ENCODE measurements at regions not wholly inside any gene's neighbourhood (a gene's known extent, or its start where the extent isn't known, plus 50 kb on each side); places are given as distances from the start of the nearest gene placed in this dataset.

GRCh38 chr2:43043553-43043870 is 182.9 kb downstream of the ZFP36L2 start (continued):
- TF ChIP-seq RELA (IDR thresholded peaks at IDR 0.05; ENCODE audit: borderline replicate concordance, partially characterized antibody) = no peak
- no peak for TF ChIP-seq CREM (IDR thresholded peaks at IDR 0.05; ENCODE audit: low read depth)
- TF ChIP-seq IRF3 (IDR thresholded peaks at IDR 0.05) = no peak
- no peak for TF ChIP-seq CHD4 (IDR thresholded peaks at IDR 0.05)
- no peak for TF ChIP-seq POLR2AphosphoS5 (IDR thresholded peaks at IDR 0.05; ENCODE audit: low read length)
- no peak for TF ChIP-seq SKIL (IDR thresholded peaks at IDR 0.05; ENCODE audit: low read depth, poor library complexity, severe bottlenecking)
- TF ChIP-seq BCL11A (IDR thresholded peaks at IDR 0.05; ENCODE audit: low read depth, low read length) = no peak
- TF ChIP-seq ZBED1 (IDR thresholded peaks at IDR 0.05; ENCODE audit: borderline replicate concordance) = no peak

- SMC1A ChIA-PET (ENCODE audit: uncharacterized antibody, unreplicated experiment) = no interaction called here
- no peaks in the 10 kb centered on the region for H4K20me1 ChIP-seq (ENCODE audit: control insufficient read depth, insufficient read depth)
Measured at GRCh38 chr2:43041661-43042360, 184.6 kb downstream of the ZFP36L2 start.

More at GRCh38 chr2:43041661-43042360, 184.6 kb downstream of the ZFP36L2 start:
- no peaks in the 10 kb centered on the region for H3K9me3 ChIP-seq (replicated peaks; ENCODE audit: control insufficient read depth, insufficient read depth, low read length)
- TF ChIP-seq ZNF384 (IDR thresholded peaks at IDR 0.05; ENCODE audit: borderline replicate concordance, low read depth, low read length) = no peak
- no peak for TF ChIP-seq KDM1A (IDR thresholded peaks at IDR 0.05; ENCODE audit: borderline replicate concordance)
- TF ChIP-seq ZNF217 (IDR thresholded peaks at IDR 0.05) = no peak
- TF ChIP-seq TCF7 (IDR thresholded peaks at IDR 0.05; ENCODE audit: borderline replicate concordance) = no peak
- TF ChIP-seq SMC3 (IDR thresholded peaks at IDR 0.05; ENCODE audit: borderline replicate concordance, low read length) = no peak
- TF ChIP-seq SREBF2 (IDR thresholded peaks at IDR 0.05; ENCODE audit: low read length) = no peak
- POLR2A ChIA-PET = interaction anchor here (0.8 kb wide), 1 partner anchor 25 kb away, joined by 3 read pairs; no protein-coding TSS in a partner anchor
- no TSS peak for BruUV-seq (replicated peaks)
- in situ Hi-C loops (cut with MboI) (no loop called here), intact Hi-C loops (cut with micrococcal nuclease; ENCODE audit: unreplicated experiment) (no loop called here)
- H3K4me1 ChIP-seq (ENCODE audit: control insufficient read depth, insufficient read depth, low read length) = no peaks in the 10 kb centered on the region
- H3K36me3 ChIP-seq (ENCODE audit: control insufficient read depth in 2 of 2, insufficient read depth in 2 of 2, low read length in 1 of 2) = no peaks in the 10 kb centered on the region
- DNase-seq (ENCODE audit: low read depth, low spot score) (no peak), ATAC-seq (no peak; the same call in 2 of the 3 replicates), FAIRE-seq (no peak)
- H2AFZ ChIP-seq (ENCODE audit: control insufficient read depth, low read depth, low read length) = no peak overlapping the region
- H3K4me3 ChIP-seq = no peak overlapping the region
- no peak overlapping the region for H3K27ac ChIP-seq (ENCODE audit: control insufficient read depth, insufficient read depth)
- RAD21 ChIA-PET (ENCODE audit: unreplicated experiment) = no interaction called here
- 58% methylated on average over 8 of the region's 8 CpGs for WGBS (ENCODE audit: insufficient coverage, insufficient replicate concordance, low lambda C conversion rate, missing lambda C conversion rate)
- no peaks in the 10 kb centered on the region for H3K27me3 ChIP-seq (replicated peaks in 1 of 2; ENCODE audit: control insufficient read depth in 2 of 2, insufficient read depth in 2 of 2, low read length in 1 of 2)
- H3K9ac ChIP-seq (ENCODE audit: control insufficient read depth, insufficient read depth, low read length) = no peak overlapping the region
- no peak overlapping the region for H3K4me2 ChIP-seq (ENCODE audit: control insufficient read depth, insufficient read depth)
- CTCF ChIA-PET = interaction anchor here (0.9 to 1.0 kb wide), 2 partner anchors 18 to 535 kb away, joined by 3 read pairs; no protein-coding TSS in a partner anchor
- H3K79me2 ChIP-seq (ENCODE audit: control insufficient read depth, insufficient read depth, low read length) = no peaks in the 10 kb centered on the region
